ENCODE measurements at regions not wholly inside any gene's neighbourhood (a gene's known extent, or its start where the extent isn't known, plus 50 kb on each side); places are given as distances from the start of the nearest gene placed in this dataset.

GRCh38 chr18:71189581-71189980 lies 900.7 kb downstream of the SOCS6 start:
- ATAC-seq (no peak), DNase-seq (no peak)
- Histone ChIP-seq H3K4me3 (no peak overlapping the region), H3K36me3 (replicated peaks in 1 of 2; ENCODE audit: insufficient read depth in 1 of 2, low read depth in 2 of 2) (no peaks in the 10 kb centered on the region), H3K27ac (no peak overlapping the region), H3K9me3 (no peaks in the 10 kb centered on the region), H3K4me1 (no peaks in the 10 kb centered on the region), H3K27me3 (no peaks in the 10 kb centered on the region)
- no peak for TF ChIP-seq CTCF (IDR thresholded peaks at IDR 0.05)
- TF ChIP-seq POLR2A (IDR thresholded peaks at IDR 0.05), result no peak
- WGBS, 2 donors, result 58 to 63% methylated on average over 3 of the region's 3 CpGs
- intact Hi-C loops (cut with DNase I), result no loop called here

- Histone ChIP-seq H3K4me3 (no peak overlapping the region), H3K27me3 (no peaks in the 10 kb centered on the region), H3K27ac (no peak overlapping the region), H3K4me1 (no peaks in the 10 kb centered on the region), H3K36me3 (replicated peaks in 1 of 2; ENCODE audit: insufficient read depth in 1 of 2, low read depth in 2 of 2) (no peaks in the 10 kb centered on the region), H3K9me3 (no peaks in the 10 kb centered on the region)
- WGBS, 2 donors, result 32 to 37% methylated on average over 4 of the region's 4 CpGs
- intact Hi-C loops (cut with DNase I), result no loop called here
- ATAC-seq, result no peak
- no peak for DNase-seq
- TF ChIP-seq CTCF (IDR thresholded peaks at IDR 0.05), result no peak
- TF ChIP-seq POLR2A (IDR thresholded peaks at IDR 0.05), result no peak
Observed at GRCh38 chr18:71168557-71169145, 879.8 kb downstream of the SOCS6 start.

- no peak for DNase-seq
- intact Hi-C loops (cut with DNase I), result no loop called here
- Histone ChIP-seq H3K9me3 (no peaks in the 10 kb centered on the region), H3K27me3 (no peaks in the 10 kb centered on the region), H3K27ac (no peak overlapping the region), H3K36me3 (replicated peaks in 1 of 2; ENCODE audit: insufficient read depth in 1 of 2, low read depth in 2 of 2) (no peaks in the 10 kb centered on the region), H3K4me3 (no peak overlapping the region), H3K4me1 (no peaks in the 10 kb centered on the region)
- TF ChIP-seq CTCF (IDR thresholded peaks at IDR 0.05), result no peak
- no peak for TF ChIP-seq POLR2A (IDR thresholded peaks at IDR 0.05)
- ATAC-seq, result no peak
- WGBS, 2 donors, result 27 to 30% methylated on average over 3 of the region's 3 CpGs
Observed at GRCh38 chr18:71136487-71136886, 847.6 kb downstream of the SOCS6 start.

GRCh38 chr18:71134122-71134521 lies 845.3 kb downstream of the SOCS6 start:
- intact Hi-C loops (cut with DNase I), result no loop called here
- WGBS, 2 donors, result 45 to 59% methylated on average over 4 of the region's 4 CpGs
- Histone ChIP-seq H3K4me1 (no peaks in the 10 kb centered on the region), H3K27ac (no peak overlapping the region), H3K4me3 (no peak overlapping the region), H3K36me3 (replicated peaks in 1 of 2; ENCODE audit: insufficient read depth in 1 of 2, low read depth in 2 of 2) (no peaks in the 10 kb centered on the region), H3K27me3 (no peaks in the 10 kb centered on the region), H3K9me3 (no peaks in the 10 kb centered on the region)
- DNase-seq (no peak), ATAC-seq (no peak)
- no peak for TF ChIP-seq POLR2A (IDR thresholded peaks at IDR 0.05)
- TF ChIP-seq CTCF (IDR thresholded peaks at IDR 0.05), result no peak

- Histone ChIP-seq H3K4me3 (no peak overlapping the region), H3K27me3 (no peaks in the 10 kb centered on the region), H3K27ac (no peak overlapping the region), H3K9me3 (no peaks in the 10 kb centered on the region), H3K4me1 (no peaks in the 10 kb centered on the region), H3K36me3 (replicated peaks in 1 of 2; ENCODE audit: insufficient read depth in 1 of 2, low read depth in 2 of 2) (no peaks in the 10 kb centered on the region)
- 78 to 84% methylated on average over 12 of the region's 12 CpGs for WGBS, 2 donors
- no peak for TF ChIP-seq CTCF (IDR thresholded peaks at IDR 0.05)
- no peak for TF ChIP-seq POLR2A (IDR thresholded peaks at IDR 0.05)
- ATAC-seq, result no peak
- no peak for DNase-seq
- intact Hi-C loops (cut with DNase I), result no loop called here
Observed at GRCh38 chr18:71131918-71132317, 843.1 kb downstream of the SOCS6 start.
